HepG2 (cell line): ENCODE measurements at regions not wholly inside any gene's neighbourhood (a gene's known extent, or its start where the extent isn't known, plus 50 kb on each side); places are given as distances from the start of the nearest gene placed in this dataset.

ENCODE experiments used
- ATAC-seq: fragments of 200-7000 bp; cut with Tn5 transposase; 3 replicates; pipeline ENCODE4 v1.9.1; 2020; ENCODE audit warnings: mild to moderate bottlenecking, moderate library complexity
- BruUV-seq: library from RNA; stranded (reverse); fragments of 400-500 nt; replicated peaks from 2 replicates; lab custom pipeline; 2021; lab: Mats Ljungman, UMichigan
- CTCF ChIA-PET: fragments of 300-600 bp; formaldehyde crosslinking; extraction: SDS; loops from one replicate; lab custom pipeline; 2021; ENCODE audit warnings: low total read pairs, inconsistent platforms, low intra/inter-chr PET ratio; lab: Yijun Ruan, JAX
- POLR2A ChIA-PET: fragments of 350-600 bp; sonication (Branson Sonifier 250); formaldehyde crosslinking; loops from one replicate; lab custom pipeline; 2020; ENCODE audit warnings: antibody characterized with exemption, inconsistent platforms; lab: Yijun Ruan, JAX
- DNase-seq: peaks from one replicate; pipeline ENCODE4 v3.0.0-alpha.2; 2015; ENCODE audit warnings: low spot score
- FAIRE-seq: peaks from 3 replicates; lab custom pipeline; 2011; peaks lifted over from hg19 to GRCh38; lab: Jason Lieb, UNC
- H2AFZ ChIP-seq: one replicate; pipeline ENCODE4 v1.6.1; 2011; ENCODE audit warnings: low read length, inconsistent platforms
- H3K27ac ChIP-seq: fragments of 300-600 bp; 3 replicates; pipeline ENCODE4 v1.8.0; 2011; ENCODE audit warnings: mixed run types, mild to moderate bottlenecking, mixed read lengths, low read length, inconsistent platforms; ENCODE audit not compliant: insufficient read depth; ENCODE audit errors: extremely low read length
- H3K27me3 ChIP-seq, 2 experiments: fragments of 200-600 bp in 1 of 2; 2 replicates in 1 of 2; 3 replicates in 1 of 2; pipeline versions ENCODE4 v1.6.0 to v1.8.0; 2011; ENCODE audit warnings: low read length in 2 of 2, mild to moderate bottlenecking in 2 of 2, moderate library complexity in 2 of 2, inconsistent platforms in 1 of 2; ENCODE audit not compliant: insufficient read depth in 2 of 2, control insufficient read depth in 1 of 2
- H3K36me3 ChIP-seq, 2 experiments: fragments of 200-600 bp in 1 of 2; replicated peaks in 1 of 2; 2 replicates in 1 of 2; 3 replicates in 1 of 2; pipeline versions ENCODE4 v1.5.1 to v1.8.0; 2011; ENCODE audit warnings: low read length in 2 of 2, inconsistent platforms in 1 of 2; ENCODE audit not compliant: insufficient read depth in 2 of 2, control insufficient read depth in 1 of 2
- H3K4me1 ChIP-seq: 2 replicates; pipeline ENCODE4 v1.5.1; 2012; ENCODE audit warnings: low read length, inconsistent platforms; ENCODE audit not compliant: insufficient read depth
- H3K4me2 ChIP-seq: 2 replicates; pipeline ENCODE4 v1.6.0; 2011; ENCODE audit warnings: low read depth, low read length, inconsistent platforms
- H3K4me3 ChIP-seq, 3 experiments: fragments of 200-600 bp in 1 of 3; sonication (generic), shearing (Covaris generic) in 1 of 3; replicated peaks in 1 of 3; 2 replicates each; pipeline ENCODE4 v1.5.1; 2011 to 2016; ENCODE audit warnings: low read length in 3 of 3, inconsistent platforms in 2 of 3, low read depth in 2 of 3, mild to moderate bottlenecking in 2 of 3, control low read depth in 1 of 3, mixed read lengths in 1 of 3; ENCODE audit not compliant: insufficient read depth in 1 of 3
- H3K79me2 ChIP-seq: one replicate; pipeline ENCODE4 v1.6.1; 2011; ENCODE audit warnings: low read length, inconsistent platforms; ENCODE audit not compliant: insufficient read depth
- H3K9ac ChIP-seq: 2 replicates; pipeline ENCODE4 v1.6.0; 2011; ENCODE audit warnings: mild to moderate bottlenecking, low read depth, low read length, inconsistent platforms; ENCODE audit not compliant: insufficient read depth
- H3K9me3 ChIP-seq: 2 replicates; pipeline ENCODE4 v1.5.1; 2012; ENCODE audit warnings: mild to moderate bottlenecking, low read length
- H4K20me1 ChIP-seq: 2 replicates; pipeline ENCODE4 v1.6.0; 2011; ENCODE audit warnings: inconsistent platforms, mild to moderate bottlenecking, low read length, moderate library complexity; ENCODE audit not compliant: insufficient read depth
- ATF7 ChIP-seq, 2 experiments: fragments of 450-650 bp in 1 of 2; sonication (generic) in 1 of 2; formaldehyde crosslinking in 1 of 2; IDR thresholded peaks; 2 replicates each; pipeline versions ENCODE4 v1.4.0 to v1.6.1; 2016 to 2020; ENCODE audit warnings: antibody characterized with exemption in 1 of 2, mild to moderate bottlenecking in 1 of 2, missing genetic modification reagents in 1 of 2
- DPF2 ChIP-seq: sonication (generic); formaldehyde crosslinking; IDR thresholded peaks from 2 replicates; pipeline ENCODE4 v1.4.0; 2020; ENCODE audit warnings: mild to moderate bottlenecking, low read depth, missing genetic modification reagents, borderline replicate concordance
- GATAD1 ChIP-seq: IDR thresholded peaks from 2 replicates; pipeline ENCODE4 v1.6.1; 2016; ENCODE audit warnings: missing genetic modification reagents, missing compliant biosample characterization
- SPEN ChIP-seq: sonication (generic); formaldehyde crosslinking; IDR thresholded peaks from 2 replicates; pipeline ENCODE4 v1.5.1; 2020; ENCODE audit warnings: low read depth, mild to moderate bottlenecking, missing genetic modification reagents
- ZKSCAN8 ChIP-seq: IDR thresholded peaks from 2 replicates; pipeline ENCODE4 v1.6.1; 2016; ENCODE audit warnings: borderline replicate concordance, missing genetic modification reagents, missing compliant biosample characterization
- whole genome bisulfite sequencing: methylation state at CpG from one replicate; pipeline ENCODE4 v1.1.6; 2017; ENCODE audit warnings: low lambda C conversion rate; 5-methylcytosine and 5-hydroxymethylcytosine counted together
- in situ Hi-C: cut with HindIII; loops from 2 replicates; pipeline ENCODE4 v1.10.0; 2017; ENCODE audit warnings: low pct_unique_long_range_greater_than_20kb; ENCODE audit not compliant: extremely low pct_ligation_motif_present
- intact Hi-C: fragments of 100-400 bp; cut with micrococcal nuclease; formaldehyde crosslinking; loops from one replicate; pipeline ENCODE4 v1.10.0; 2022; ENCODE audit not compliant: unreplicated experiment
- TF ChIP-seq, protein P1 (sequence below): sonication (generic); IDR thresholded peaks from 2 replicates; pipeline ENCODE4 v1.6.1; 2016; ENCODE audit warnings: low read depth, borderline replicate concordance
- TF ChIP-seq, protein P2 (sequence below): sonication (generic); formaldehyde crosslinking; IDR thresholded peaks from 2 replicates; pipeline ENCODE4 v1.8.0; 2022; ENCODE audit warnings: mild to moderate bottlenecking, missing genetic modification reagents, moderate library complexity
- TF ChIP-seq, protein P3 (sequence below): sonication (generic); formaldehyde crosslinking; conservative IDR thresholded peaks from 2 replicates; pipeline ENCODE4 v1.4.0; 2020; ENCODE audit warnings: missing genetic modification reagents

DNA sequence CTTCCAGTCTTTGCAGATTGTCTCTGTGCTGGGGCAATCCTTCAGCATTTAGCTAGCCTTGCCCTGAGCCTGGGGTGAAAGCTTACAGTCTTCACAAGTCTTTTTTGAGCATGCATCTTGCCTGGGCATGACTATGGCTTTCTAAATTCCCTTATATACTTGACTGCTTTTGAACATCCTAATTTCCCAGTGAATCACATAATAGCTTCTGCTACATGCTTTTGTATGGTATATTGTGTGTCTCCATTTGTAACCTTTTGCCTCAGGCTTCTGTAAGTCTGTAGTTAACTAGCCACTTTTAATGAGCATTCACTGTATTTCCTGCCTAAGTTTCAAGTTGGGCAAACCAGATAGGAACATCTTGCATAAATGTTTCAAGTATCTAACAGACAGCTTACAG is 76.8 kb downstream of the CHCHD4 start (continued):
- TF ChIP-seq ATF7 (IDR thresholded peaks at IDR 0.05): no peak
- TF ChIP-seq ATF7 (CRISPR knock-in tag; IDR thresholded peaks at IDR 0.05): no peak

DNA sequence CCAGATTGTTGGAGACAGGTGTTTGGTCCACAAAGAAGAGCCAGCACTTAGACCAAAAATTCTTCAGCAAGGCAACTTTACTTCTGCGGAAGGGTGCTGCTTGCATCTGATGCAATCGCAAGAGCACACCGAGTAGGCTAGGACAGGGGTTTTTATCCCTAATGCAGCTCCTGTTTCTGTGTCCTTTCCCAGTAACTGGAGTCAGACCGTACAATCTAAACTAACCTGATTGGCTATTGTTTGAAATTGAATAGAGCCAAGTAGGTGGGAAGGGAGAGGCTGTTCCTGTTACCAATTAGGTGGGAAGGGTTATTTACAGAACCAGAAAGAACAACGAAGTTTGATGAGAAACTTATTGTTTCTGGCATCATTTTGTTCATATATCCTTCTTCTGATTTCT is 77.6 kb downstream of the CHCHD4 start:
- in situ Hi-C loops (no loop called here), intact Hi-C loops (no loop called here)
- Histone ChIP-seq H3K9me3 (no peaks in the 10 kb centered on the region), H3K79me2 (no peaks in the 10 kb centered on the region), H3K4me3 (no peak overlapping the region), H3K9ac (no peak overlapping the region), H3K27me3 (peaks cover 0 to 13% of the 10 kb centered on the region in 2 experiments; a peak in 2 of 5 replicates), H3K4me2 (no peak overlapping the region), H4K20me1 (no peaks in the 10 kb centered on the region), H3K36me3 (no peaks in the 10 kb centered on the region), H3K27ac (no peak overlapping the region), H2AFZ (no peak overlapping the region), H3K4me1 (no peaks in the 10 kb centered on the region)
- no peak for FAIRE-seq
- CTCF ChIA-PET: no interaction called here
- WGBS: 27% methylated on average over 3 of the region's 5 CpGs
- TF ChIP-seq SPEN (CRISPR knock-in tag): no peak
- TF ChIP-seq, protein P1, sequence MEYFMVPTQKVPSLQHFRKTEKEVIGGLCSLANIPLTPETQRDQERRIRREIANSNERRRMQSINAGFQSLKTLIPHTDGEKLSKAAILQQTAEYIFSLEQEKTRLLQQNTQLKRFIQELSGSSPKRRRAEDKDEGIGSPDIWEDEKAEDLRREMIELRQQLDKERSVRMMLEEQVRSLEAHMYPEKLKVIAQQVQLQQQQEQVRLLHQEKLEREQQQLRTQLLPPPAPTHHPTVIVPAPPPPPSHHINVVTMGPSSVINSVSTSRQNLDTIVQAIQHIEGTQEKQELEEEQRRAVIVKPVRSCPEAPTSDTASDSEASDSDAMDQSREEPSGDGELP: no peak
- TF ChIP-seq, protein P2, sequence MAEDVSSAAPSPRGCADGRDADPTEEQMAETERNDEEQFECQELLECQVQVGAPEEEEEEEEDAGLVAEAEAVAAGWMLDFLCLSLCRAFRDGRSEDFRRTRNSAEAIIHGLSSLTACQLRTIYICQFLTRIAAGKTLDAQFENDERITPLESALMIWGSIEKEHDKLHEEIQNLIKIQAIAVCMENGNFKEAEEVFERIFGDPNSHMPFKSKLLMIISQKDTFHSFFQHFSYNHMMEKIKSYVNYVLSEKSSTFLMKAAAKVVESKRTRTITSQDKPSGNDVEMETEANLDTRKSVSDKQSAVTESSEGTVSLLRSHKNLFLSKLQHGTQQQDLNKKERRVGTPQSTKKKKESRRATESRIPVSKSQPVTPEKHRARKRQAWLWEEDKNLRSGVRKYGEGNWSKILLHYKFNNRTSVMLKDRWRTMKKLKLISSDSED (CRISPR knock-in tag): no peak
- no peak for TF ChIP-seq GATAD1 (CRISPR knock-in tag)
- TF ChIP-seq ZKSCAN8: no peak
- TF ChIP-seq, protein P3, sequence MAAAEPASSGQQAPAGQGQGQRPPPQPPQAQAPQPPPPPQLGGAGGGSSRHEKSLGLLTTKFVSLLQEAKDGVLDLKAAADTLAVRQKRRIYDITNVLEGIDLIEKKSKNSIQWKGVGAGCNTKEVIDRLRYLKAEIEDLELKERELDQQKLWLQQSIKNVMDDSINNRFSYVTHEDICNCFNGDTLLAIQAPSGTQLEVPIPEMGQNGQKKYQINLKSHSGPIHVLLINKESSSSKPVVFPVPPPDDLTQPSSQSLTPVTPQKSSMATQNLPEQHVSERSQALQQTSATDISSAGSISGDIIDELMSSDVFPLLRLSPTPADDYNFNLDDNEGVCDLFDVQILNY: no peak
- no peak for TF ChIP-seq DPF2 (CRISPR knock-in tag)
- BruUV-seq: no TSS peak
- POLR2A ChIA-PET: no interaction called here
- no peak for ATAC-seq
- no peak for DNase-seq
